ENCODE measurements at regions not wholly inside any gene's neighbourhood (a gene's known extent, or its start where the extent isn't known, plus 50 kb on each side); places are given as distances from the start of the nearest gene placed in this dataset.

DNA sequence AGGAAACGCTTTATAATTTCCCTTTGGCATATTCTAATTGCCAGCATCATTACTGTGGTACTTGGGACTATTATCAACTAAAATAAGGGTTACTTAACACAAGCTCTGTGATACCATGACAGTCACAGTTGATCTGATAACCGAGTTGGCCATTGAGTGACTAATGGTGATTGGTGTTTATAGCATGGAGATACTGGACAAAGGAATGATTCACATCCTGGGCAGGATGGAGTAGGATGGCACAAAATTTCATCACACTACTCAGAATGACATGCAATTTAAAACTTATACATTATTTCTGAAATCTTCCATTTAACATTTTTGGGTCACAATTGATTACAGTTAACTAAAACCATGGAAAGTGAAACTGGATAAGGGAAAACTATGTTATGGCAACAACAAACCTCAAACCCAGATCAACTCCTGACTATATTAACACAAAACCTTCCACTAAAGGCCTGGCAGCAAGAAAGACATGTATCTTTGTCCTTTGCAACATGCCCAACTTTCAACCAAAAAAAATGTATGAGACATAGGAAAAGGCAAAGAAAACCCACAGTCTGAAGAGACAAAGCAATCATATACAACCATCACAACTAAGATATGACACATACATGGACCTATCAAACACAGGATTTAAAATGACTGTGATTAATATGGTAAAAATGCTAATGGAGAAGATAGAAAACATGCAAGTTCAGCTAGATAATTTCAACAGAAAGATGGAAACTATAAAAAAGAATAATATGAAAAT is 208.5 kb upstream of the NRP1 start:
- TF ChIP-seq CTCF (conservative IDR thresholded peaks at IDR 0.05; ENCODE audit: low read depth, low read length) (no peak), EZH2 (IDR thresholded peaks at IDR 0.05; ENCODE audit: borderline replicate concordance, low read depth, low read length, poor library complexity, severe bottlenecking) (no peak)
